NOMO-1 treated with dmso at 0.1 percent for 144 hours (cell line): ENCODE measurements at regions not wholly inside any gene's neighbourhood (a gene's known extent, or its start where the extent isn't known, plus 50 kb on each side); places are given as distances from the start of the nearest gene placed in this dataset.
"Not testable (repeated sequence)": the region's sequence is repeated elsewhere in the genome, so short reads cannot be mapped to it uniquely, and the experiment has no call there.

ENCODE experiments used
- DNase-seq: peaks from one replicate; lab custom pipeline; 2025; ENCODE audit not compliant: unreplicated experiment; lab: John Stamatoyannopoulos, UW

- DNase-seq = no peak
Observed at GRCh38 chr14:89056394-89056793, 231.9 kb downstream of the TTC8 start.

DNA sequence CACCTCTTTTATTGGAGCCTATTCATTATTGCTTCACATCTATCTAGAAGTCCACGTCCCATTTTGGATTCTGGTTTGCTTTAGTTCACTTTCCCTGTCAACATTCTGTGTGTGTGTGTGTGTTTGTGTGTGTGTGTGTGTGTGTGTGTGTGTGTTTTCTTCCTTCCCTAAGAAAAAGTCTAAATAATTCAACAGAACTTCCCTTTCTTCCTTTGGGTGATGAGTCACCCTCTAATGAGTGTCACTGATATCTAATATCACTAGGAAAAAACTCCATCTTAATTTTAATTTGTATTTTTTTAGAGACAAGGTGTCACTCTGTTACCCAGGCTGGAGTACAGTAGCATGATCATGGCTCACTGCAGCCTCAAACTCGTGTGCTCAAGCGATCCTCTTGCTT is 234.2 kb downstream of the TTC8 start:
- no peak for DNase-seq

DNA sequence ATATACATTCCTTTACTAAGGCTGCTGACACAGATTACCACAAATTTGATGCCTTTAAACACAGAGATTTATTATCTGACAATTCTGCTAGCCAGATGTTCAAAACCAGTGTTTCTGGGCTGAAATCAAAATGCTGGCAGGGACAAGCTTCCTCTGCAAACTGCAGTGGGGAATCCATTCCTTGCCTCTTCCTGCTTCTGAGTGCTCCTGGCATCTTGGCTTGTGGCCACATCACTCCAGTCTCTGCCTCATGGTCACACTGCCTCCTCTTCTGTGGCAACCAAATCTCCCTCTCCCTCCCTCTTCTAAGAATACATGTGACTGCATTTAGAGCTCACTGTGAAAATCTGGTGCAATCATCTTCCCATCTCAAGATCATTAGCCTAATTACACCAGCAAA is 235.7 kb downstream of the TTC8 start:
- no peak for DNase-seq

DNA sequence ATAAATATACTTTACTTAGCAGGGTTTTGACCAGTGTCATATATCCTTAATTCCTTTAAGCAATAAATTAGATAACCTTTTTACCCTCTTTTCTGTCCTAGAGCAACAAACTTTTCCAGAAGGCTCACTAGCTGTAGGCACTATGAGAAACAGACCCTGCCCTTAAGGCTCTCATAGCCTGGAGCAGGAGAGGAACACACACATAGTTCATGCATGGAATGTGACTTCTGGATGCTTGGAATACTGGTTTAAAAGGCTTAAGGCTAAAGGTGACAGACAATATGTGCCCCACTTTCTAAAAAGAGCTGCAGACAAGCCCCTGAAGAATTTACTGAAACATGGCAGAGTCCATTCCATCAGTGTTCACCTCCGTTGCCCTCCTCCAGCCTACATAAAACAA is 237.2 kb downstream of the TTC8 start:
- DNase-seq = no peak

GRCh38 chr14:89065879-89066278 is 241.4 kb downstream of the TTC8 start:
- DNase-seq = no peak

DNA sequence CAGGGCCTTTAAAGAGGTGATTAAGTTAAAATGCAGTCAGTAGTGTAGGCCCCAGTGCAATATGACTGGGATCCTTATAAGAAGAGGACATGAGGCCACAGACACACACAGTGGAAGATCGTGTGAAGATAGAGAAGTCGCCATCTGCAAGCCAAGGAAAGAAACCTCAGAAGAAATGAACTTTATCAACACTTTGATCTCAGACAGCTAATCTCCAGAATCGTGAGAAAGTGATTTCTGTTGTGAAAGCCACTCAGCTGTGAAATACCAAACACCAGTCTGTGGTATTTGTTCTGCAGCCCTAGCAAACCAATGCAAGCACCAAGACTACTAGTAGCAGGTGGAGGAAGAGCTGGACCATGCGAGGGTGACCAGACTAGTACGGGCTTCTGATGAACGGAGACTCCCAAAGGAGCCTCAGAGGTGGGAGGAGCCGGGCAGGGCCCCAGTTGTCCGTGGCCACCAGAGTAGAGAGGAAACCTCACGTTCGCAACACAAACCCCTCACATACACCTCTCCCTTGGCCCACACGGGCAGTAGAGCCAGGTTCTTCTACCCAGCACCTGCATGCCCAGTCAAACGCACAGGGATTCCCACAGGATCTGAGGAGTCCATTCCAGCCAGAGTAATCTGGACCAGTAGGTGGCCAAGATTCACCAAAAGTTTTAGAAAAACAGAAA is 243.0 kb downstream of the TTC8 start:
- DNase-seq = no peak

GRCh38 chr14:89078021-89078795 is 253.8 kb downstream of the TTC8 start:
- no peak for DNase-seq

- no peak for DNase-seq
Observed at GRCh38 chr14:89085231-89085731, 260.8 kb downstream of the TTC8 start.

GRCh38 chr14:89085737-89086382 is 261.4 kb downstream of the TTC8 start:
- DNase-seq = no peak

- DNase-seq = no peak
Observed at GRCh38 chr14:89088530-89088929, 264.1 kb downstream of the TTC8 start.

GRCh38 chr14:89089330-89089729 is 264.9 kb downstream of the TTC8 start:
- no peak for DNase-seq

DNA sequence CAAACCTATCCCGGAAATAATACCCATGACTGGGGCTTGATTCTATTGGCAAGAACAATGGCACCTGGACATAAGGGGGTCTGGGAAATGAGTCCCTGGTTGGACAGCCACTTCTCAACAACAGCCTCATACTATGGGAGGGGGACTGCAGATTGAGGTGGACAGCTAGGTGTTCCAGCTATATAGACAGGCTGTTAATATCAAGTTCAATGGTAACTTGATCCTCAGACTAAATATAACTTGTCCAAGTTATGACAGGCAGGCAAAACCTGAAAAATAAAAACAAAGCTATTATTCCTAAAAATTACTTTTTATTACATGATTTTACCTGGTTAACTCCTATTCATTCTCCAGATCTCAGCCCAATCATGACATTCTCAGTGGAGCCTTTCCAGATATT is 267.3 kb downstream of the TTC8 start:
- DNase-seq = no peak

- DNase-seq = no peak
Observed at GRCh38 chr14:89093083-89093730, 268.8 kb downstream of the TTC8 start.

DNA sequence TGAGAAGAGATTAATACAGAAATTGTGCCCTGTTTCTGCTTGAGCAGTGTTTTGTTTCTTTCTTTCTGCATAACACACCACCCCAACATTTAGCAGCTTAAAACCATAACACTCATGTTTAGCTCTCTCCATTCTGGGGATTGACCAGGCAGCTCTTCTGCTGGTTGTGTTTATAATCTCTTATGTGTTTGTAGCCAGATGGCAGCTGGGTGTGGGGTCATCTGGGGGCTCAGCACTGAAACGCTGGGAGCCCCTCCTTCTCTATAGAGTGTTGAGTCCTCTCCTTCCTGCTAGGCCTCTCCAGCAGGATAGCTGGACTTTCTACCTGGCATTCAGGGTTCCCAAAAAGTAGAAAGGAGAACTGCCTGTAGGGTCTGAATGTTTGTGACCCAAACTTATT is 270.6 kb downstream of the TTC8 start:
- no peak for DNase-seq

- no peak for DNase-seq
Observed at GRCh38 chr14:89096946-89097345, 272.5 kb downstream of the TTC8 start.

GRCh38 chr14:89098254-89098653 is 273.8 kb downstream of the TTC8 start:
- DNase-seq = no peak

GRCh38 chr14:89104171-89104817 is 279.8 kb downstream of the TTC8 start:
- not testable (repeated sequence) for DNase-seq

- not testable (repeated sequence) for DNase-seq
Observed at GRCh38 chr14:89104861-89105260, 280.4 kb downstream of the TTC8 start.
